Psoas muscle (tissue), 7 donors: ENCODE measurements at regions not wholly inside any gene's neighbourhood (a gene's known extent, or its start where the extent isn't known, plus 50 kb on each side); places are given as distances from the start of the nearest gene placed in this dataset.
A peak's percentile ranks its signal among the peaks of the same experiment; 100 is the strongest.

Experiments
- ATAC-seq, 4 donors: fragments of 200-7000 bp; cut with Tn5 transposase; one replicate each; pipeline ENCODE4 v1.9.1; 2020; ENCODE audit warnings: moderate library complexity in 3 of 4, mild to moderate bottlenecking in 2 of 4
- DNase-seq, 2 donors: peaks; one replicate each; pipeline ENCODE4 v3.0.0-alpha.2; 2020
- H3K27ac ChIP-seq: fragments of 200-600 bp; one replicate; pipeline ENCODE4 v1.8.0; 2022
- H3K27me3 ChIP-seq, 3 donors: fragments of 200-600 bp in 1 of 3; one replicate each; pipeline versions ENCODE4 v1.6.1 to v1.8.0; 2013 to 2022; ENCODE audit warnings: low read length in 2 of 3, mild to moderate bottlenecking in 2 of 3, moderate library complexity in 1 of 3; ENCODE audit not compliant: insufficient read depth in 3 of 3
- H3K36me3 ChIP-seq, 2 donors: fragments of 200-600 bp in 1 of 2; one replicate each; pipeline versions ENCODE4 v1.6.1 to v1.8.0; 2013 to 2022; ENCODE audit warnings: low read depth in 1 of 2, mild to moderate bottlenecking in 1 of 2, moderate library complexity in 1 of 2; ENCODE audit not compliant: insufficient read depth in 1 of 2
- H3K4me1 ChIP-seq: fragments of 200-600 bp; one replicate; pipeline ENCODE4 v1.8.0; 2022
- H3K4me3 ChIP-seq: fragments of 200-600 bp; one replicate; pipeline ENCODE4 v1.8.0; 2022; ENCODE audit warnings: mild to moderate bottlenecking
- H3K9me3 ChIP-seq: fragments of 200-600 bp; one replicate; pipeline ENCODE4 v1.8.0; 2022
- CTCF ChIP-seq: fragments of 200-600 bp; IDR thresholded peaks from one replicate; pipeline ENCODE4 v1.8.0; 2022; ENCODE audit warnings: antibody characterized with exemption
- WGBS, 3 donors: extraction: QIAGEN DNeasy Blood & Tissue Kit; methylation state at CpG; one replicate each; pipeline versions ENCODE4 v1.1.6 to v1.1.7; 2013; 5-methylcytosine and 5-hydroxymethylcytosine counted together
- intact Hi-C, 2 donors: fragments of 100-400 bp; cut with DNase I; formaldehyde crosslinking; loops; one replicate each; pipeline versions ENCODE4 v1.11.0 to v1.14.2; 2022
- donor health status: healthy with polysubstance abuse.
- donor health status: DM: no; HTN: no; CAD: no; lungs with moderate emphysema.
- donor health status: Bipolar disorder and iron deficiency.
- donor health status: healthy.
- donor health status: DM: yes; HTN: yes; CAD: no.
- donor health status: DM: no; HTN: no; CAD: no.
- donor health status: DM: yes; HTN: yes; CAD: no.

GRCh38 chr2:5215989-5216607, 476.1 kb upstream of the SOX11 start:
- TF ChIP-seq CTCF: no peak
- H3K4me1 ChIP-seq: no peaks in the 10 kb centered on the region
- no peaks in the 10 kb centered on the region for H3K9me3 ChIP-seq
- ATAC-seq: no peak
- intact Hi-C loops: no loop called here
- 48 to 67% (median 59%) methylated on average over 8 of the region's 8 CpGs for WGBS, 3 donors
- no peaks in the 10 kb centered on the region for H3K36me3 ChIP-seq
- no peak overlapping the region for H3K4me3 ChIP-seq
- no peak for DNase-seq
- no peak overlapping the region for H3K27ac ChIP-seq
- H3K27me3 ChIP-seq: no peaks in the 10 kb centered on the region

DNA sequence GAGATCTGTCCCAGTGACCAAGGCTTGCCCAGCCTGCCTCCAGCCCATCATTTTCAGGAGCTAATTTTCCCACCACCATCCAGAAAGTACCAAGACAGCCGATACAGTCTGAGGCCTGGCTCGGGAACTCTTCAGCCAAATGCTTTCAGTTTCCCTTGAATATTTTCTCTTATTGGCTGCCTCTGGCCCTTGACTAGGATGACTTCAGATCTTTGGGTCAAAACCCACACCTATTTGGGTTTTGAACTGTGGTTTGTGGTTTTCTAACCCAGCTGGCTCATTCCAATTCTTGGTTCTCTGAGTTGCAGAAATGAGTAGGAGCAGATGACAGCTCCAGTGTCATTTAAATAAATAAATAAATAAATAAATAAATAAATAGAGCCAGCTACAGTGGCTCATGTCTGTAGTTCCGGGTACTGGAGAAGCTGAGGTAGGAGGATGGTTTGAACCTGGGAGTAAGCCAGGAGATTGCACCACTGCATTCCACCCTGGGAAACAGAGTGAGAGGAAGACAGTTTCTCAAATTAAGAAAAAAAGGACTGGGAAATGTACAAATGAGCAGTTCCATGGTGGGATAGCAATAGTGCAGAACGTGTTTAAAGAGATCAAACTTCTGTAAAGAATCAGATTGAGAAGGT, 465.0 kb upstream of the SOX11 start:
- TF ChIP-seq CTCF: no peak

GRCh38 chr2:5229574-5229973, 462.6 kb upstream of the SOX11 start:
- Histone ChIP-seq H3K4me3 (no peak overlapping the region), H3K27me3 (no peaks in the 10 kb centered on the region), H3K27ac (no peak overlapping the region), H3K36me3 (no peaks in the 10 kb centered on the region), H3K4me1 (no peaks in the 10 kb centered on the region), H3K9me3 (no peaks in the 10 kb centered on the region)
- ATAC-seq (no peak), DNase-seq (no peak)
- 56 to 70% (median 68%) methylated on average over 2 of the region's 2 CpGs for WGBS, 3 donors
- intact Hi-C loops: no loop called here
- TF ChIP-seq CTCF: no peak

More for the DNA sequence above, 465.0 kb upstream of the SOX11 start:
- Histone ChIP-seq H3K4me1 (no peaks in the 10 kb centered on the region), H3K9me3 (no peaks in the 10 kb centered on the region), H3K36me3 (no peaks in the 10 kb centered on the region), H3K27me3 (no peaks in the 10 kb centered on the region), H3K4me3 (no peak overlapping the region), H3K27ac (no peak overlapping the region)
- no peak for DNase-seq
- intact Hi-C loops: no loop called here
- ATAC-seq: no peak
- WGBS, 3 donors: 60 to 73% (median 68%) methylated on average over 4 of the region's 4 CpGs

DNA sequence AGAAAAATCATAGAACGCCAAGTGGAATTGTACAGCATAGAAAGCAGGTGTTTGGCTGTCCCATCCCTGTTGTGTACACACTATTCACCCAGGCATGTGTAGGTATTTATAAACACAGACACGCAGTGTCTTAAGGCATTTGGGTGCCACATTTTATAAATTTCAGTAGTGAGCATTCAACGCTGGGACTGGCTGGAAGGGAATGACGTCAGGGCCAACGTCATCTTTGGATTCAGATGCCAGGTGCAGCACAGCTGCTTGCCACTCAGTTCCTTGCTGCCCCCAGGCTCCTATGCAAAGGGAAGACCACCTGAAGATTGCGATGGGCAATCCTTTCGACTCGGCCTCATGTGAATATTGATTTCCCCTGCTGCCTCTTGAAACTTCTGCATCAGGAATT, 461.7 kb upstream of the SOX11 start:
- Histone ChIP-seq H3K4me1 (no peaks in the 10 kb centered on the region), H3K9me3 (no peaks in the 10 kb centered on the region), H3K27me3 (no peaks in the 10 kb centered on the region), H3K27ac (no peak overlapping the region), H3K36me3 (no peaks in the 10 kb centered on the region), H3K4me3 (no peak overlapping the region)
- ATAC-seq (no peak), DNase-seq (no peak)
- 36 to 41% (median 38%) methylated on average over 8 of the region's 8 CpGs for WGBS, 3 donors
- no peak for TF ChIP-seq CTCF
- intact Hi-C loops: no loop called here

DNA sequence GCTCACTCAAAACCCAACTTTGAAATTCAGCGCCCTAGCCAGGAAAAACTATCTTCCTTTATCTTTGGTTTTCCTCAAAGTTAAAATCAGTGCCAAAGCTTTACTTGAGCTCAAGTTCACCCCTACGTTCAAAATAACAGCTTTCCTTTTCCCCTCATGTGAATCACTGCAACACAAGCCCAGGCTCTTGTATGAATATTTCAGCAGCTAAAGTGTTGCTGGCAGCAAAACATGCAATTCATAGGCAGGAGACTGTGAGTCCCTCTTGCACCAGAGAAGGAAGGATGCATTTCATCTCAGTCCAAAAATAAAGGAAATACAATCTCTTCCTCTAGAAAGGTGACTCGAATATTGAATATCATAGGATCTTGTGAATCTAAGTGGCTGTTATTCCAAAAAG, 461.3 kb upstream of the SOX11 start:
- 31 to 43% (median 32%) methylated on average over 3 of the region's 3 CpGs for WGBS, 3 donors
- DNase-seq (no peak), ATAC-seq (peak in 2 of 4 donors; percentile 26 to 56)
- Histone ChIP-seq H3K27ac (no peak overlapping the region), H3K9me3 (no peaks in the 10 kb centered on the region), H3K27me3 (no peaks in the 10 kb centered on the region), H3K4me3 (no peak overlapping the region), H3K4me1 (no peaks in the 10 kb centered on the region), H3K36me3 (no peaks in the 10 kb centered on the region)
- no peak for TF ChIP-seq CTCF
- intact Hi-C loops: no loop called here
